ENCODE measurements at regions not wholly inside any gene's neighbourhood (a gene's known extent, or its start where the extent isn't known, plus 50 kb on each side); places are given as distances from the start of the nearest gene placed in this dataset.

GRCh38 chr17:51540151-51540550 is 279.8 kb downstream of the UTP18 start:
- TF ChIP-seq ZNF175 (tag by site-specific recombination; IDR thresholded peaks at IDR 0.05) (no peak), ZNF514 (tag by site-specific recombination; IDR thresholded peaks at IDR 0.05) (no peak), ZXDB (tag by site-specific recombination; IDR thresholded peaks at IDR 0.05) (no peak)
